BLaER1 (cell line): ENCODE measurements at regions not wholly inside any gene's neighbourhood (a gene's known extent, or its start where the extent isn't known, plus 50 kb on each side); places are given as distances from the start of the nearest gene placed in this dataset.

Source experiments
- H3K27ac ChIP-seq: shearing (Covaris generic); formaldehyde crosslinking; 2 replicates; pipeline ENCODE4 v1.8.1; 2022
- H3K27me3 ChIP-seq: shearing (Covaris generic); formaldehyde crosslinking; 2 replicates; pipeline ENCODE4 v1.8.1; 2022
- H3K36me3 ChIP-seq: shearing (Covaris generic); formaldehyde crosslinking; 2 replicates; pipeline ENCODE4 v1.8.1; 2022
- H3K4me1 ChIP-seq: shearing (Covaris generic); formaldehyde crosslinking; 2 replicates; pipeline ENCODE4 v1.8.1; 2022
- H3K4me2 ChIP-seq: shearing (Covaris generic); formaldehyde crosslinking; 2 replicates; pipeline ENCODE4 v1.8.1; 2022
- H3K4me3 ChIP-seq: shearing (Covaris generic); formaldehyde crosslinking; 2 replicates; pipeline ENCODE4 v1.8.1; 2022
- H3K9ac ChIP-seq: shearing (Covaris generic); formaldehyde crosslinking; 2 replicates; pipeline ENCODE4 v1.8.1; 2022
- H3K9me3 ChIP-seq: shearing (Covaris generic); formaldehyde crosslinking; 2 replicates; pipeline ENCODE4 v1.8.1; 2022
- H4K20me1 ChIP-seq: shearing (Covaris generic); formaldehyde crosslinking; 2 replicates; pipeline ENCODE4 v1.8.1; 2022
- Cebpa-rat ChIP-seq: shearing (Covaris generic); IDR thresholded peaks from 2 replicates; pipeline ENCODE4 v1.8.1; 2022

- no peak overlapping the region for H3K27ac ChIP-seq
- no peak overlapping the region for H3K4me2 ChIP-seq
- H3K27me3 ChIP-seq = no peaks in the 10 kb centered on the region
- H3K4me3 ChIP-seq = no peak overlapping the region
- no peaks in the 10 kb centered on the region for H3K4me1 ChIP-seq
- TF ChIP-seq Cebpa-rat = no peak
- no peak overlapping the region for H3K9ac ChIP-seq
- no peaks in the 10 kb centered on the region for H3K36me3 ChIP-seq
- no peaks in the 10 kb centered on the region for H3K9me3 ChIP-seq
- H4K20me1 ChIP-seq = no peaks in the 10 kb centered on the region
These were observed 176.1 kb upstream of the CDC14C start for GRCh38 chr7:48748081-48748833.

GRCh38 chr7:48755061-48755555 lies 169.2 kb upstream of the CDC14C start:
- H3K9me3 ChIP-seq = no peaks in the 10 kb centered on the region
- H3K27me3 ChIP-seq = no peaks in the 10 kb centered on the region
- no peaks in the 10 kb centered on the region for H4K20me1 ChIP-seq
- no peak overlapping the region for H3K27ac ChIP-seq
- H3K4me3 ChIP-seq = no peak overlapping the region
- no peaks in the 10 kb centered on the region for H3K36me3 ChIP-seq
- H3K9ac ChIP-seq = no peak overlapping the region
- TF ChIP-seq Cebpa-rat = no peak
- H3K4me2 ChIP-seq = no peak overlapping the region
- H3K4me1 ChIP-seq = no peaks in the 10 kb centered on the region

GRCh38 chr7:48759431-48760080 lies 164.8 kb upstream of the CDC14C start:
- no peak for TF ChIP-seq Cebpa-rat
- Histone ChIP-seq H3K36me3 (no peaks in the 10 kb centered on the region), H3K27me3 (no peaks in the 10 kb centered on the region), H3K4me2 (no peak overlapping the region), H3K4me3 (no peak overlapping the region), H3K4me1 (no peaks in the 10 kb centered on the region), H3K9me3 (no peaks in the 10 kb centered on the region), H4K20me1 (no peaks in the 10 kb centered on the region), H3K9ac (no peak overlapping the region), H3K27ac (no peak overlapping the region)

GRCh38 chr7:48760528-48761265 lies 163.7 kb upstream of the CDC14C start:
- H3K4me2 ChIP-seq = no peak overlapping the region
- no peak for TF ChIP-seq Cebpa-rat
- H3K27ac ChIP-seq = no peak overlapping the region
- H3K27me3 ChIP-seq = no peaks in the 10 kb centered on the region
- no peaks in the 10 kb centered on the region for H4K20me1 ChIP-seq
- no peaks in the 10 kb centered on the region for H3K9me3 ChIP-seq
- no peak overlapping the region for H3K4me3 ChIP-seq
- no peaks in the 10 kb centered on the region for H3K4me1 ChIP-seq
- no peak overlapping the region for H3K9ac ChIP-seq
- no peaks in the 10 kb centered on the region for H3K36me3 ChIP-seq

GRCh38 chr7:48780862-48781261 lies 143.5 kb upstream of the CDC14C start:
- 0 out of 2 replicates have a peak, but pooled peaks cover 5% of the 10 kb centered on the region for H3K9me3 ChIP-seq
- H3K4me1 ChIP-seq = peaks cover 21% of the 10 kb centered on the region
- H3K27me3 ChIP-seq = no peaks in the 10 kb centered on the region
- no peaks in the 10 kb centered on the region for H3K36me3 ChIP-seq
- H4K20me1 ChIP-seq = no peaks in the 10 kb centered on the region
- no peak overlapping the region for H3K4me3 ChIP-seq
- no peak overlapping the region for H3K9ac ChIP-seq
- no peak for TF ChIP-seq Cebpa-rat
- H3K27ac ChIP-seq = no peak overlapping the region
- peak overlapping the region; percentile 21; the same call in 1 of the 2 replicates for H3K4me2 ChIP-seq

GRCh38 chr7:48781752-48782151 lies 142.6 kb upstream of the CDC14C start:
- 0 out of 2 replicates have a peak, but pooled peaks cover 5% of the 10 kb centered on the region for H3K9me3 ChIP-seq
- H3K4me2 ChIP-seq = peak overlapping the region; percentile 21; the same call in 1 of the 2 replicates
- H3K27ac ChIP-seq = no peak overlapping the region
- TF ChIP-seq Cebpa-rat = no peak
- H3K36me3 ChIP-seq = no peaks in the 10 kb centered on the region
- no peaks in the 10 kb centered on the region for H4K20me1 ChIP-seq
- H3K4me3 ChIP-seq = no peak overlapping the region
- no peaks in the 10 kb centered on the region for H3K27me3 ChIP-seq
- no peak overlapping the region for H3K9ac ChIP-seq
- H3K4me1 ChIP-seq = peaks cover 21% of the 10 kb centered on the region

- H3K9ac ChIP-seq = no peak overlapping the region
- peaks cover 21% of the 10 kb centered on the region for H3K4me1 ChIP-seq
- H3K9me3 ChIP-seq = 0 out of 2 replicates have a peak, but pooled peaks cover 5% of the 10 kb centered on the region
- no peak for TF ChIP-seq Cebpa-rat
- H3K27ac ChIP-seq = no peak overlapping the region
- H3K27me3 ChIP-seq = no peaks in the 10 kb centered on the region
- 0 out of 2 replicates have a peak overlapping the region, but pooled peaks have one; percentile 21 for H3K4me2 ChIP-seq
- H3K4me3 ChIP-seq = no peak overlapping the region
- no peaks in the 10 kb centered on the region for H4K20me1 ChIP-seq
- H3K36me3 ChIP-seq = no peaks in the 10 kb centered on the region
These were observed 141.8 kb upstream of the CDC14C start for GRCh38 chr7:48782511-48782910.

- Histone ChIP-seq H3K4me2 (no peak overlapping the region), H4K20me1 (no peaks in the 10 kb centered on the region), H3K27me3 (no peaks in the 10 kb centered on the region), H3K4me3 (no peak overlapping the region), H3K4me1 (peaks cover 8% of the 10 kb centered on the region; the same call in 1 of the 2 replicates), H3K9ac (no peak overlapping the region), H3K9me3 (no peaks in the 10 kb centered on the region), H3K36me3 (no peaks in the 10 kb centered on the region), H3K27ac (no peak overlapping the region)
- TF ChIP-seq Cebpa-rat = no peak
These were observed 137.4 kb upstream of the CDC14C start for GRCh38 chr7:48786951-48787350.

GRCh38 chr7:48803250-48803649 lies 121.1 kb upstream of the CDC14C start:
- Histone ChIP-seq H3K36me3 (no peaks in the 10 kb centered on the region), H3K9ac (no peak overlapping the region), H3K9me3 (no peaks in the 10 kb centered on the region), H3K4me3 (no peak overlapping the region), H3K4me1 (peaks cover 15% of the 10 kb centered on the region), H3K27ac (no peak overlapping the region), H4K20me1 (no peaks in the 10 kb centered on the region), H3K4me2 (no peak overlapping the region), H3K27me3 (no peaks in the 10 kb centered on the region)
- no peak for TF ChIP-seq Cebpa-rat
